DOHH2 (cell line): ENCODE measurements at regions not wholly inside any gene's neighbourhood (a gene's known extent, or its start where the extent isn't known, plus 50 kb on each side); places are given as distances from the start of the nearest gene placed in this dataset.

Experiments used
- EZH2phosphoT487 ChIP-seq: fragments of 200-600 bp; sonication (generic); IDR thresholded peaks from 2 replicates; pipeline ENCODE4 v1.6.1; 2017; ENCODE audit warnings: borderline replicate concordance, mild to moderate bottlenecking, antibody characterized with exemption, low read length, moderate library complexity, mixed read lengths
- TF ChIP-seq, protein P1 (sequence below): fragments of 200-600 bp; sonication (generic); IDR thresholded peaks from one replicate; pipeline ENCODE4 v1.5.1; 2014; ENCODE audit warnings: antibody characterized with exemption, mild to moderate bottlenecking, low read depth, low read length; ENCODE audit not compliant: poor library complexity, severe bottlenecking

DNA sequence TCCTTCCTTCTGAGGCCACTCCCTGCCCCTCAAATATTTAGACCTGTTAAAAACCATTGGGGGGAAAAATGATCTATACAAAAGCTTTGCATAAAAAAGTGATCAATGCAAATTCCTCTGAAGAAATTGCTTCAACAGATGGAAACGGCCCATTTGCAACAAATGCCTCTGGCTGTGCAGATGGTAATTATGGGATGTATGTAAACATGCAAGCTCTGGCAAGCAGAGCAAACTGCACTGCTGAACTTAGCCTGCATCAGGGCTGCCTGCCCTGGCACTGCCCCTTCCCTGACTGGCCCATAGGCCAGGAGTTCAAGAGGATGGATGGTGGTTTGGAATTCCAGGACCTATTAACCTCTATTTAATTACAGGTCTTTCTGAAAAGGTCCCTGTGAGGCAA lies 388.7 kb downstream of the MIAT start:
- TF ChIP-seq EZH2phosphoT487: no peak
- TF ChIP-seq, protein P1, sequence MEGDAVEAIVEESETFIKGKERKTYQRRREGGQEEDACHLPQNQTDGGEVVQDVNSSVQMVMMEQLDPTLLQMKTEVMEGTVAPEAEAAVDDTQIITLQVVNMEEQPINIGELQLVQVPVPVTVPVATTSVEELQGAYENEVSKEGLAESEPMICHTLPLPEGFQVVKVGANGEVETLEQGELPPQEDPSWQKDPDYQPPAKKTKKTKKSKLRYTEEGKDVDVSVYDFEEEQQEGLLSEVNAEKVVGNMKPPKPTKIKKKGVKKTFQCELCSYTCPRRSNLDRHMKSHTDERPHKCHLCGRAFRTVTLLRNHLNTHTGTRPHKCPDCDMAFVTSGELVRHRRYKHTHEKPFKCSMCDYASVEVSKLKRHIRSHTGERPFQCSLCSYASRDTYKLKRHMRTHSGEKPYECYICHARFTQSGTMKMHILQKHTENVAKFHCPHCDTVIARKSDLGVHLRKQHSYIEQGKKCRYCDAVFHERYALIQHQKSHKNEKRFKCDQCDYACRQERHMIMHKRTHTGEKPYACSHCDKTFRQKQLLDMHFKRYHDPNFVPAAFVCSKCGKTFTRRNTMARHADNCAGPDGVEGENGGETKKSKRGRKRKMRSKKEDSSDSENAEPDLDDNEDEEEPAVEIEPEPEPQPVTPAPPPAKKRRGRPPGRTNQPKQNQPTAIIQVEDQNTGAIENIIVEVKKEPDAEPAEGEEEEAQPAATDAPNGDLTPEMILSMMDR: no peak
